GM12878 (cell line): ENCODE measurements at regions not wholly inside any gene's neighbourhood (a gene's known extent, or its start where the extent isn't known, plus 50 kb on each side); places are given as distances from the start of the nearest gene placed in this dataset.

Experiments used
- CTCF ChIP-seq, 3 experiments: IDR thresholded peaks in 2 of 3; conservative IDR thresholded peaks in 1 of 3; 2 replicates each; pipeline ENCODE4 v1.5.1; 2011; ENCODE audit warnings: low read depth in 3 of 3, low read length in 3 of 3, mild to moderate bottlenecking in 3 of 3, control low read depth in 2 of 3, moderate library complexity in 2 of 3, inconsistent platforms in 1 of 3, mixed read lengths in 1 of 3; ENCODE audit not compliant: control insufficient read depth in 2 of 3, insufficient read depth in 1 of 3; ENCODE audit errors: extremely low read depth in 1 of 3
- MAX ChIP-seq: IDR thresholded peaks from 2 replicates; pipeline ENCODE4 v1.6.1; 2012; ENCODE audit warnings: low read depth, low read length, improper control_type of control experiment
- POLR2AphosphoS5 ChIP-seq: IDR thresholded peaks from 2 replicates; pipeline ENCODE4 v1.6.1; 2011; ENCODE audit warnings: mild to moderate bottlenecking, low read length, inconsistent platforms

GRCh38 chr9:85420750-85421149 is 321.0 kb downstream of the AGTPBP1 start:
- no peak for TF ChIP-seq CTCF (IDR thresholded peaks at IDR 0.05 in 2 of 3, conservative IDR thresholded peaks at IDR 0.05 in 1 of 3; ENCODE audit: control insufficient read depth in 2 of 3, extremely low read depth in 1 of 3, insufficient read depth in 1 of 3, low read depth in 3 of 3, low read length in 3 of 3)
- TF ChIP-seq POLR2AphosphoS5, result no peak
- TF ChIP-seq MAX, result no peak
